ENCODE measurements at regions not wholly inside any gene's neighbourhood (a gene's known extent, or its start where the extent isn't known, plus 50 kb on each side); places are given as distances from the start of the nearest gene placed in this dataset.

DNA sequence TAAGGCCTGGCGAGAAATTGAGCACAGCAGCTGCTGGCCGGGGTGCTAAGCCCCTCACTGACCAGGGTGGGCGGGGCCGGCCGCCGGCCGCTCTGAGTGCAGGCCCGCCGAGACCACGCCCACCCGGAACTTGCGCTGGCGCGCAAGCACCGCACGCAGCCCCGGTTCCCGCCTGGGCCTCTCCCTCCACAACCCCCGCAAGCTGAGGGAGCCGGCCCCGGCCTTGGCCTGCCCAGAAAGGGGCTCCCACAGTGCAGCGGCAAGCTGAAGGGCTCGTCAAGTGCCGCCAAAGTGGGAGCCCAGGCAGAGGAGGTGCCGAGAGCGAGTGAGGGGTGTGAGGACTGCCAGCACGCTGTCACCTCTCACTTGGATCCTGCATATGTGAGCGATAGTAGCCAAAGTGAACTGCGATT lies 251.2 kb downstream of the GJA1 start:
- no peak overlapping the region for H3K27ac ChIP-seq
- peaks cover 46% of the 10 kb centered on the region for H3K4me1 ChIP-seq (ENCODE audit: low read depth, poor library complexity, severe bottlenecking)
- no peaks in the 10 kb centered on the region for H4K20me1 ChIP-seq (ENCODE audit: insufficient read depth)
- no peaks in the 10 kb centered on the region for H3K79me2 ChIP-seq (ENCODE audit: insufficient read depth, low read depth)
- no peaks in the 10 kb centered on the region for H3K27me3 ChIP-seq (ENCODE audit: insufficient read depth, low read depth)
- H3K36me3 ChIP-seq (ENCODE audit: insufficient read depth) = no peaks in the 10 kb centered on the region
- H3K9ac ChIP-seq = no peak overlapping the region
- H3K4me2 ChIP-seq = no peak overlapping the region
- TF ChIP-seq, protein P1, sequence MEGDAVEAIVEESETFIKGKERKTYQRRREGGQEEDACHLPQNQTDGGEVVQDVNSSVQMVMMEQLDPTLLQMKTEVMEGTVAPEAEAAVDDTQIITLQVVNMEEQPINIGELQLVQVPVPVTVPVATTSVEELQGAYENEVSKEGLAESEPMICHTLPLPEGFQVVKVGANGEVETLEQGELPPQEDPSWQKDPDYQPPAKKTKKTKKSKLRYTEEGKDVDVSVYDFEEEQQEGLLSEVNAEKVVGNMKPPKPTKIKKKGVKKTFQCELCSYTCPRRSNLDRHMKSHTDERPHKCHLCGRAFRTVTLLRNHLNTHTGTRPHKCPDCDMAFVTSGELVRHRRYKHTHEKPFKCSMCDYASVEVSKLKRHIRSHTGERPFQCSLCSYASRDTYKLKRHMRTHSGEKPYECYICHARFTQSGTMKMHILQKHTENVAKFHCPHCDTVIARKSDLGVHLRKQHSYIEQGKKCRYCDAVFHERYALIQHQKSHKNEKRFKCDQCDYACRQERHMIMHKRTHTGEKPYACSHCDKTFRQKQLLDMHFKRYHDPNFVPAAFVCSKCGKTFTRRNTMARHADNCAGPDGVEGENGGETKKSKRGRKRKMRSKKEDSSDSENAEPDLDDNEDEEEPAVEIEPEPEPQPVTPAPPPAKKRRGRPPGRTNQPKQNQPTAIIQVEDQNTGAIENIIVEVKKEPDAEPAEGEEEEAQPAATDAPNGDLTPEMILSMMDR (conservative IDR thresholded peaks at IDR 0.05; ENCODE audit: low read depth, low read length) = no peak
- H3K4me3 ChIP-seq (IDR thresholded peaks at IDR 0.05; ENCODE audit: insufficient read depth, low read depth, low read length) = no peak overlapping the region
- H2AFZ ChIP-seq (ENCODE audit: low read depth) = no peak overlapping the region

GRCh38 chr6:121688974-121689373 lies 253.5 kb downstream of the GJA1 start:
- Histone ChIP-seq H2AFZ (ENCODE audit: low read depth) (no peak overlapping the region), H3K36me3 (ENCODE audit: insufficient read depth) (no peaks in the 10 kb centered on the region), H3K4me1 (ENCODE audit: low read depth, poor library complexity, severe bottlenecking) (peaks cover 47% of the 10 kb centered on the region), H3K9ac (no peak overlapping the region), H3K4me3 (IDR thresholded peaks at IDR 0.05; ENCODE audit: insufficient read depth, low read depth, low read length) (no peak overlapping the region), H3K27ac (peak overlapping the region; percentile 62), H3K4me2 (peak overlapping the region; percentile 66), H3K27me3 (ENCODE audit: insufficient read depth, low read depth) (no peaks in the 10 kb centered on the region), H4K20me1 (ENCODE audit: insufficient read depth) (no peaks in the 10 kb centered on the region), H3K79me2 (ENCODE audit: insufficient read depth, low read depth) (no peaks in the 10 kb centered on the region)
- TF ChIP-seq, protein P1 (conservative IDR thresholded peaks at IDR 0.05; ENCODE audit: low read depth, low read length) = no peak

DNA sequence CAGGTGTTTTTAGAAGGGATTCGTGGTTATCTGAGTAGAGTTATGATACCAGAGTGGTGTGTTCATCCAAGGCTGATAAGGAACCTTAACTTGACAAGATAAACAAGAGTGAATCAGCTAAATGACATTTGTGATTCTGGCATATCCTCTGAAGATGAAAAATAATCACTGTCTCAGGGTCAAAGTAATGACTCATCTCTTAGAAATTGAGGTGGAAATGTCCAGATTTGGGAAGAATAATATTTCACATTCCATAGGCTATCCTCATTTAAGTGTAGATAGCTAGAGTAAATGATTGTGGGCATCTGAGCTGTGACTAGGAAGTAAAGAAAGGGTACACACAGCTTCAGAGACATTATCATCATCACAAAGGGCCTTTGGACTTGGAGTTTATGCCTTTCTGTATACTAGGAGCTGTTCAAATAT lies 255.7 kb downstream of the GJA1 start:
- peaks cover 47% of the 10 kb centered on the region for H3K4me1 ChIP-seq (ENCODE audit: low read depth, poor library complexity, severe bottlenecking)
- H3K79me2 ChIP-seq (ENCODE audit: insufficient read depth, low read depth) = no peaks in the 10 kb centered on the region
- H3K36me3 ChIP-seq (ENCODE audit: insufficient read depth) = no peaks in the 10 kb centered on the region
- TF ChIP-seq, protein P1 (conservative IDR thresholded peaks at IDR 0.05; ENCODE audit: low read depth, low read length) = no peak
- no peak overlapping the region for H2AFZ ChIP-seq (ENCODE audit: low read depth)
- no peak overlapping the region for H3K9ac ChIP-seq
- no peaks in the 10 kb centered on the region for H4K20me1 ChIP-seq (ENCODE audit: insufficient read depth)
- H3K27me3 ChIP-seq (ENCODE audit: insufficient read depth, low read depth) = no peaks in the 10 kb centered on the region
- peak overlapping the region; percentile 39; the same call in 1 of the 2 replicates for H3K4me2 ChIP-seq
- no peak overlapping the region for H3K27ac ChIP-seq
- no peak overlapping the region for H3K4me3 ChIP-seq (IDR thresholded peaks at IDR 0.05; ENCODE audit: insufficient read depth, low read depth, low read length)

DNA sequence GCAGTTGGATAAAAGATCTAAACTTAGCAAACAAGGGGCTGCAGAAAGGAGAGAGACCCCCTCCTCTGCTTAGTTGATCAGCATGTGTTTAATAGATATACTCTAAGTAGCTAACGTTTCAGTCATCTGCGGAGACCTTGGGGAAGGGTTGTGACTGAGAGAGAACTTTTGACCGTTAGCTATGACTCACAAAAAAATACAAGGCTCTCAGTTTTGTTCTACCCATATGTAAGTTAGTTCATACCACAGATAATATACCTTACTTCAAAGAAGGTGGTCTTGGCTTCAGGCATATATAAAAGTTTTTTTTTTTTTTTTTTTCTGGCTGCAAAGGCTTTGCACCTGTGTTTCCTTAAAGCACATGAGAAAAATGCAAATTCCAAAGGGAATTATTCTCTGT lies 258.9 kb downstream of the GJA1 start:
- Histone ChIP-seq H2AFZ (ENCODE audit: low read depth) (no peak overlapping the region), H4K20me1 (ENCODE audit: insufficient read depth) (no peaks in the 10 kb centered on the region), H3K4me3 (IDR thresholded peaks at IDR 0.05; ENCODE audit: insufficient read depth, low read depth, low read length) (no peak overlapping the region), H3K9ac (no peak overlapping the region), H3K27me3 (ENCODE audit: insufficient read depth, low read depth) (no peaks in the 10 kb centered on the region), H3K4me2 (no peak overlapping the region), H3K4me1 (ENCODE audit: low read depth, poor library complexity, severe bottlenecking) (peaks cover 38% of the 10 kb centered on the region), H3K27ac (no peak overlapping the region), H3K36me3 (ENCODE audit: insufficient read depth) (no peaks in the 10 kb centered on the region), H3K79me2 (ENCODE audit: insufficient read depth, low read depth) (no peaks in the 10 kb centered on the region)
- TF ChIP-seq, protein P1 (conservative IDR thresholded peaks at IDR 0.05; ENCODE audit: low read depth, low read length) = no peak
